WI38 (cell line): ENCODE measurements at regions not wholly inside any gene's neighbourhood (a gene's known extent, or its start where the extent isn't known, plus 50 kb on each side); places are given as distances from the start of the nearest gene placed in this dataset.

Source experiments
- H3K4me3 ChIP-seq: 2 replicates; pipeline ENCODE4 v1.5.1; 2011; ENCODE audit warnings: low read depth, mild to moderate bottlenecking, control low read depth, low read length
- TF ChIP-seq, protein P1 (sequence below): IDR thresholded peaks from 2 replicates; pipeline ENCODE4 v1.5.1; 2012; ENCODE audit warnings: low read depth, mild to moderate bottlenecking, control low read depth, low read length

DNA sequence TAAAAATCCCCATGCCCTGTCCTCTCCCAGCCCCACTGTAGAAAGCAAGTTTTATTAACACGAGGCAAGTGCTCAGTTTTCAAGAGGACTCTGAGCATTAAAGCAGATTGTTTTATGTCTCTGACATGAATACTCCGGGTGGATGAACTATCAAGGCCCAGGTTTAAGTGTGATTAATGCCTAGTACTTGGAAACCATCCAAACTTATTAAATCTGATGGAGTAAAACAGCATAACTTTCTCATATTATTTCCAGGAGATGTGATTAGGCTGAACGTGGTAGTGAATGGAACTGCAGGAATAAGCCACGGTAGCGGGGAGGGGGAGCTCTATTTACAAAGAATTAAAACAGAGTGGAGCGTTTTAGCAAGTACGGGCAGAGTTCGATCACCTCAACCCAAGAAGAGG is 144.2 kb upstream of the RNF32 start:
- H3K4me3 ChIP-seq: no peak overlapping the region
- TF ChIP-seq, protein P1, sequence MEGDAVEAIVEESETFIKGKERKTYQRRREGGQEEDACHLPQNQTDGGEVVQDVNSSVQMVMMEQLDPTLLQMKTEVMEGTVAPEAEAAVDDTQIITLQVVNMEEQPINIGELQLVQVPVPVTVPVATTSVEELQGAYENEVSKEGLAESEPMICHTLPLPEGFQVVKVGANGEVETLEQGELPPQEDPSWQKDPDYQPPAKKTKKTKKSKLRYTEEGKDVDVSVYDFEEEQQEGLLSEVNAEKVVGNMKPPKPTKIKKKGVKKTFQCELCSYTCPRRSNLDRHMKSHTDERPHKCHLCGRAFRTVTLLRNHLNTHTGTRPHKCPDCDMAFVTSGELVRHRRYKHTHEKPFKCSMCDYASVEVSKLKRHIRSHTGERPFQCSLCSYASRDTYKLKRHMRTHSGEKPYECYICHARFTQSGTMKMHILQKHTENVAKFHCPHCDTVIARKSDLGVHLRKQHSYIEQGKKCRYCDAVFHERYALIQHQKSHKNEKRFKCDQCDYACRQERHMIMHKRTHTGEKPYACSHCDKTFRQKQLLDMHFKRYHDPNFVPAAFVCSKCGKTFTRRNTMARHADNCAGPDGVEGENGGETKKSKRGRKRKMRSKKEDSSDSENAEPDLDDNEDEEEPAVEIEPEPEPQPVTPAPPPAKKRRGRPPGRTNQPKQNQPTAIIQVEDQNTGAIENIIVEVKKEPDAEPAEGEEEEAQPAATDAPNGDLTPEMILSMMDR: no peak

DNA sequence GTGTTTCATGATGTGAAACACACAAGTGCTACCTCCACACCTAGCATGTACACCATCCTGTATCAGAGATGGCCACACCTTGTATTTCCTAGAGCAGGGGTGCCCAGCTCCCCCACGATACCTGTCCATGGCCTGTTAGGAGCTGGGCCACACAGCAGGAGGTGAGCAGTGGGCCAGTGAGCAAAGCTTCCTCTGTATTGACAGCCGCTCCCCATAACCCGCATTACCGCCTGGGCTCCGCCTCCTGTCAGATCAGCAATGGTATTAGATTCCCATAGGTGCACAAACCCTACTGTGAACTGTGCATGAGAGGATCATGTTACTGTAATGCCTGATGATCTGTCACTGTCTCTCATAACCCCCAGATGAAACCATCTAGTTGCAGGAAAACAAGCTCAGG is 145.6 kb upstream of the RNF32 start:
- no peak overlapping the region for H3K4me3 ChIP-seq
- TF ChIP-seq, protein P1: no peak

DNA sequence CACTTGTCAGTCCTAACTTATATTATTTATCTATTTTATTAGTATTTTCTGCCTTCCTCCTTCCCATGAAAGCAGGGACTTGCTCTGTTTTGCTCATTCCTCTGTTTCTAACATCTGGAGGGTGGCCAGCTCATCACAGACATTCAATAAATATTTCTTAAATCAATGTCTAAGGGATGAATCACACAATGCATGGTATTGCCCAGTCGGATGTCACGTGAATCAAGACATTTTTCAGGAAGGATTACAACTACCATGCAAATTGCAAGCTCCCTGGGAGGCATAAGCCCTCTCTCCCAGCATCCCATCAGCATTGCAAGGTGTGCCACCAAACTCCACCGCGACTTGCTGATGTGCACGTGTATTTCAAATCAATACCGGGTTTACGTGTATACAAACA is 146.6 kb upstream of the RNF32 start:
- H3K4me3 ChIP-seq: no peak overlapping the region
- TF ChIP-seq, protein P1: no peak

DNA sequence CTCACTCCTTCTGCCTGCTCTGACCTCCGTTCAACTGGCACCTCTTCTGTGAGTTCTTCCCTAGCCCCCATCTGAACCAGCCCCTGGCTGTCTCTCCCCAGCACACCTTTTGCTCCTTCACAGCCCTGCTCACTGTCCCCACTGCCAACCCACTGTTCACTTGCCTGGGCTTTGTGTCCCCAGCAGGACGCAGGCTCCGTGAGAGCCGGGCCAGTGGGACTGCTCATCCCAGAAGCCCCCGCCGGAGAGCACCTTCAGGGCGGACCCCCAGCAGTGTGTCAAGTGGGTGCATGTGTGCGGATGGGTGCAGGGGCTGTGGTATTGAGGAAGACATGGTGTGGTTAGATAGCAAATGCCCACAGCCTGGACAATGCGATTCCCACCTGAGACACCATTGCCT is 148.4 kb upstream of the RNF32 start:
- no peak overlapping the region for H3K4me3 ChIP-seq
- TF ChIP-seq, protein P1: no peak

GRCh38 chr7:156491435-156491834 is 149.1 kb upstream of the RNF32 start:
- no peak overlapping the region for H3K4me3 ChIP-seq
- TF ChIP-seq, protein P1: no peak

DNA sequence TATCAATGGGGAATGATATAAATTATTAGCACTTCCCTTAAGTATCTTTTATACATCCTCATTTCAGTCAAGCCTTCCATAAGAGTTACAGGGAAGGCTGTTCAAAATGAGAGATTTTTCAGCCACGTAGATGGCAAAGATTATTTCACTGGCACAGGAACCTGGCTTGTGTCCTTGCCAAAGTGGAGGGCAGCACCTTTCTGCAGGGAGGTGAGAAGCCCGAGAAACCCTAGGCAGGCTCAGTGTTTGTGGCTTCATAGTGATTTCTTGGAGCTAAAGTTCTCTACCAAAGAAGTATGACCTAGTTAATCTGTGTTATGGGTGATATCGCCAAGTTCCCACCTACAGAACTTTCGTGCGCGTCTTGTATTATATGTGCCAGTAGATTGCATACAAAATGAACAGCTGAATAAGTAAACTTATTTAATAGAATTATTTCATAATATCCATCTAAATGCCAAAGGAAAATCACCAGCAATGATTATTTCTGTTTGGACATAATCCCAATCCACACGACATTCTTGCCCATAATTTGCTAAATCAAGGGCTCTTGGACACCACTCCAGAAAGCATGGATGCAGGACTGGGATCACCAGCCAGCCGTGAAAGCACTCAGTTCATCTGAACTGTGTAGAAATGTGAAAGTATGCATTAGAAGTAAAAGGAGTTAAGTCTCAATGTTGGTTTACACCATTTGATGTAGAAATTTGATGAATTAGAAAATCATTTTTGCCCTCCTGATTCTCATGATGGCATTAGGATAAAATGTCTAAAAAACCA is 150.4 kb upstream of the RNF32 start:
- TF ChIP-seq, protein P1: no peak
- H3K4me3 ChIP-seq: no peak overlapping the region

DNA sequence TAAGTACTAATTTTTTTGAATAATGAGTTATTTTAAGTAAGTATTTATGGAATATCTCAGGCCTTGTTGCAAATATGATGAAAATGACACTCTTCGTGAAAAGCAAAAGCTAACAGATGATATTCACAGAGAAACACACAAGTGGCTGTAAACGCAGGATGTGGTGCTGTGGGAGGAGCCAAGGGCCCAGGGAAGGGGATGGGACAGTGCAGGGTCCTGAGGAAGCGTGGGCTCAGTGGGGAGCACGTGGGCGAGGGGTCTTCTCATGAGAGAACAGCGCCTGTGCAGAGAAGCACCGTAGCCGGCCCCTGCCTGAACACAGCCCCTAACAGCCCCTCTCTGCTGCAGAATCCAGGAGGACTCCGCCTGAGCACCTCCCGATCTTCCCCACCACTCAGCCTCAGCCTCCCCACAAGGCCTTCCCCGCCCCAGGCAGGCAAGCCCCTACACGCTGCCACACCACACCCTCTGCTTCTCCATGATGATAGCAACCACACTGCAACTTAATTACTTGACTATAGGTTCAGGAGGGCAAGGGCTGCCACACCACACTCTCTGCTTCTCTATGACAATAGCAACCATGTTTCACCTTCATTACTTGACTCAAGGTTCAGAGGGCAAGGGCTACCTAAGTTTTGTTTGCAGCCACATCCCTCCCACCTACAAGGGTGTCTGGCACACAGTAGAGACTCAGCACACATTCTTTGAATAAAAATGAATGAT is 152.6 kb upstream of the RNF32 start:
- TF ChIP-seq, protein P1: no peak
- H3K4me3 ChIP-seq: no peak overlapping the region
